Astrocyte of the cerebellum (primary cell): ENCODE measurements at regions not wholly inside any gene's neighbourhood (a gene's known extent, or its start where the extent isn't known, plus 50 kb on each side); places are given as distances from the start of the nearest gene placed in this dataset.

ENCODE experiments used
- DNase-seq: peaks from one replicate; pipeline ENCODE4 v3.0.0-alpha.2; 2011; ENCODE audit warnings: low read depth
- H3K4me3 ChIP-seq: 2 replicates; pipeline ENCODE4 v1.5.1; 2011; ENCODE audit warnings: mild to moderate bottlenecking, low read depth, low read length, moderate library complexity
- CTCF ChIP-seq: IDR thresholded peaks from 2 replicates; pipeline ENCODE4 v1.5.1; 2012; ENCODE audit warnings: low read length, low read depth, moderate library complexity, mild to moderate bottlenecking; ENCODE audit errors: missing control alignments
- in situ Hi-C: cut with HindIII; loops from 2 replicates; pipeline ENCODE4 v1.10.0; 2017; ENCODE audit warnings: low sequenced_read_pairs

- in situ Hi-C loops: loop anchor here (5.0 kb wide), 1 partner anchor 34 kb away; no protein-coding TSS in a partner anchor
- no peak for TF ChIP-seq CTCF
- no peak overlapping the region for H3K4me3 ChIP-seq
- no peak for DNase-seq
Measured at GRCh38 chr13:78258304-78258703, 339.7 kb upstream of the EDNRB start.

GRCh38 chr13:78256484-78256883, 337.9 kb upstream of the EDNRB start:
- in situ Hi-C loops: loop anchor here (5.0 kb wide), 1 partner anchor 36 kb away; no protein-coding TSS in a partner anchor
- DNase-seq: no peak
- no peak overlapping the region for H3K4me3 ChIP-seq
- TF ChIP-seq CTCF: no peak

GRCh38 chr13:78254113-78254512, 335.5 kb upstream of the EDNRB start:
- in situ Hi-C loops: no loop called here
- TF ChIP-seq CTCF: no peak

GRCh38 chr13:78247362-78247761, 328.7 kb upstream of the EDNRB start:
- H3K4me3 ChIP-seq: no peak overlapping the region
- no peak for DNase-seq
- peak; percentile 23 for TF ChIP-seq CTCF
- in situ Hi-C loops: no loop called here

More at GRCh38 chr13:78254113-78254512, 335.5 kb upstream of the EDNRB start:
- no peak for DNase-seq
- H3K4me3 ChIP-seq: no peak overlapping the region

- in situ Hi-C loops: no loop called here
- TF ChIP-seq CTCF: peak; percentile 81
- no peak overlapping the region for H3K4me3 ChIP-seq
- no peak for DNase-seq
Measured at GRCh38 chr13:78241278-78241919, 322.8 kb upstream of the EDNRB start.

- in situ Hi-C loops: no loop called here
- TF ChIP-seq CTCF: no peak
- DNase-seq: no peak
- no peak overlapping the region for H3K4me3 ChIP-seq
Measured at GRCh38 chr13:78239714-78240113, 321.1 kb upstream of the EDNRB start.
